Caco-2 (cell line): ENCODE measurements at regions not wholly inside any gene's neighbourhood (a gene's known extent, or its start where the extent isn't known, plus 50 kb on each side); places are given as distances from the start of the nearest gene placed in this dataset.
"Not testable (repeated sequence)": the region's sequence is repeated elsewhere in the genome, so short reads cannot be mapped to it uniquely, and the experiment has no call there.

Experiments
- BruUV-seq: library from RNA; stranded (reverse); fragments of 400-500 nt; replicated peaks from 2 replicates; lab custom pipeline; 2021; lab: Mats Ljungman, UMichigan
- CTCF ChIA-PET: fragments of 300-600 bp; sonication (Branson Sonifier 250); formaldehyde crosslinking; loops from one replicate; lab custom pipeline; 2022; ENCODE audit warnings: antibody characterized with exemption; lab: Charles Lee
- POLR2A ChIA-PET: fragments of 300-600 bp; sonication (Branson Sonifier 250); formaldehyde crosslinking; loops from one replicate; lab custom pipeline; 2022; ENCODE audit warnings: antibody characterized with exemption; lab: Charles Lee
- DNase-seq, 2 experiments: peaks; one replicate each; pipeline versions ENCODE4 v3.0.0 to v3.0.0-alpha.2; 2020 to 2022
- H3K27me3 ChIP-seq: replicated peaks from 2 replicates; pipeline ENCODE4 v1.6.0; 2011; ENCODE audit warnings: low read length; ENCODE audit not compliant: control insufficient read depth, insufficient read depth
- H3K36me3 ChIP-seq: 2 replicates; pipeline ENCODE4 v1.5.1; 2011; ENCODE audit warnings: low read length; ENCODE audit not compliant: control insufficient read depth, insufficient read depth
- H3K4me1 ChIP-seq: fragments of 250-450 bp; sonication (Bioruptor Pico); 2 replicates; pipeline ENCODE4 v1.5.1; 2020; ENCODE audit warnings: mild to moderate bottlenecking
- H3K4me3 ChIP-seq: 2 replicates; pipeline ENCODE4 v1.5.1; 2011; ENCODE audit warnings: low read depth, mild to moderate bottlenecking, control low read depth, low read length
- H3K9me3 ChIP-seq: fragments of 250-450 bp; sonication (Bioruptor Pico); 2 replicates; pipeline ENCODE4 v1.5.1; 2020; ENCODE audit warnings: mild to moderate bottlenecking, moderate library complexity
- H3K27ac Mint-ChIP-seq: one replicate; pipeline ENCODE4 v1.8.0; 2022; ENCODE audit warnings: mixed read lengths; ENCODE audit not compliant: unreplicated experiment
- H3K27me3 Mint-ChIP-seq: one replicate; pipeline ENCODE4 v1.8.0; 2022; ENCODE audit warnings: mixed read lengths; ENCODE audit not compliant: insufficient read depth, unreplicated experiment
- H3K36me3 Mint-ChIP-seq: one replicate; pipeline ENCODE4 v1.8.0; 2022; ENCODE audit warnings: mild to moderate bottlenecking, mixed read lengths; ENCODE audit not compliant: insufficient read depth, unreplicated experiment
- H3K4me1 Mint-ChIP-seq: one replicate; pipeline ENCODE4 v1.8.0; 2022; ENCODE audit warnings: low read depth, mixed read lengths; ENCODE audit not compliant: unreplicated experiment
- H3K4me3 Mint-ChIP-seq: one replicate; pipeline ENCODE4 v1.8.0; 2022; ENCODE audit warnings: mild to moderate bottlenecking, moderate library complexity, mixed read lengths; ENCODE audit not compliant: unreplicated experiment
- H3K9me3 Mint-ChIP-seq: one replicate; pipeline ENCODE4 v1.8.0; 2022; ENCODE audit warnings: mixed read lengths; ENCODE audit not compliant: unreplicated experiment
- intact Hi-C: fragments of 100-400 bp; cut with micrococcal nuclease; formaldehyde crosslinking; loops from one replicate; pipeline ENCODE4 v1.10.0; 2022; ENCODE audit not compliant: unreplicated experiment
- TF ChIP-seq, protein P1 (sequence below), 2 experiments: fragments of 200-600 bp in 1 of 2; IDR thresholded peaks; 1 replicate in 1 of 2; 2 replicates in 1 of 2; pipeline versions ENCODE4 v1.5.1 to v1.8.0; 2011 to 2022; ENCODE audit warnings: antibody characterized with exemption in 1 of 2, control low read depth in 1 of 2, inconsistent platforms in 1 of 2, low read depth in 1 of 2, low read length in 1 of 2, mild to moderate bottlenecking in 1 of 2, moderate library complexity in 1 of 2; ENCODE audit not compliant: insufficient read depth in 1 of 2, severe bottlenecking in 1 of 2, unreplicated experiment in 1 of 2

DNA sequence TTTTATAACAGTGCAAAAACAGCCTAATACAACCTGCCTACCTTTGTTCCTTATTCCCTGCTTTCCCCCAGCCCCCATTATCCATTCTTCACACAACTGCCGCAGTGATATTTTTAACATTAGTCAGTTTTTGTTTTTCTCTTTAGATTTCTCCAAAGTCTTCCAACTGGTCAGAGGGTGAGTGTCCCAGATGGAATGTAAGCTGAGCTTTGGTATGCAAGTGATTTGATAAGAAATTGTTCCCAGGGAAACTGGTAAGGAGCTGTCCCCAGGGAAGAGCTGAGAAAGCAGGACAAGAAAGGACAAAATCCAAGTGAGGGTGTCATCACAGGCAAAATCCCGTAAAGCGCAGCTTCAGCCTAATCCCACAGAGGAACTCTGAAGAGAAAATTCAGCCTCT is 475.5 kb upstream of the ADGRL3 start:
- Histone ChIP-seq H3K27me3 (no peaks in the 10 kb centered on the region), H3K9me3 (peaks cover 7% of the 10 kb centered on the region), H3K36me3 (no peaks in the 10 kb centered on the region), H3K4me1 (peaks cover 59% of the 10 kb centered on the region), H3K4me3 (no peak overlapping the region)
- intact Hi-C loops: loop anchor here (2.0 to 5.0 kb wide), 3 partner anchors 112 to 833 kb away; no protein-coding TSS in a partner anchor
- CTCF ChIA-PET: no interaction called here
- no peaks in the 10 kb centered on the region for H3K27me3 Mint-ChIP-seq
- POLR2A ChIA-PET: no interaction called here
- H3K36me3 Mint-ChIP-seq: peaks cover 5% of the 10 kb centered on the region
- no TSS peak for BruUV-seq
- peaks cover 19% of the 10 kb centered on the region for H3K9me3 Mint-ChIP-seq
- TF ChIP-seq, protein P1, sequence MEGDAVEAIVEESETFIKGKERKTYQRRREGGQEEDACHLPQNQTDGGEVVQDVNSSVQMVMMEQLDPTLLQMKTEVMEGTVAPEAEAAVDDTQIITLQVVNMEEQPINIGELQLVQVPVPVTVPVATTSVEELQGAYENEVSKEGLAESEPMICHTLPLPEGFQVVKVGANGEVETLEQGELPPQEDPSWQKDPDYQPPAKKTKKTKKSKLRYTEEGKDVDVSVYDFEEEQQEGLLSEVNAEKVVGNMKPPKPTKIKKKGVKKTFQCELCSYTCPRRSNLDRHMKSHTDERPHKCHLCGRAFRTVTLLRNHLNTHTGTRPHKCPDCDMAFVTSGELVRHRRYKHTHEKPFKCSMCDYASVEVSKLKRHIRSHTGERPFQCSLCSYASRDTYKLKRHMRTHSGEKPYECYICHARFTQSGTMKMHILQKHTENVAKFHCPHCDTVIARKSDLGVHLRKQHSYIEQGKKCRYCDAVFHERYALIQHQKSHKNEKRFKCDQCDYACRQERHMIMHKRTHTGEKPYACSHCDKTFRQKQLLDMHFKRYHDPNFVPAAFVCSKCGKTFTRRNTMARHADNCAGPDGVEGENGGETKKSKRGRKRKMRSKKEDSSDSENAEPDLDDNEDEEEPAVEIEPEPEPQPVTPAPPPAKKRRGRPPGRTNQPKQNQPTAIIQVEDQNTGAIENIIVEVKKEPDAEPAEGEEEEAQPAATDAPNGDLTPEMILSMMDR (IDR thresholded peaks at IDR 0.05; ENCODE audit: insufficient read depth in 1 of 2, low read depth in 1 of 2, low read length in 1 of 2, severe bottlenecking in 1 of 2, unreplicated experiment in 1 of 2): no peak
- DNase-seq: peak; percentile 54 to 68
- peak overlapping the region; percentile 60 for H3K4me3 Mint-ChIP-seq
- H3K27ac Mint-ChIP-seq: peak overlapping the region; percentile 93
- H3K4me1 Mint-ChIP-seq: peaks cover 25% of the 10 kb centered on the region

DNA sequence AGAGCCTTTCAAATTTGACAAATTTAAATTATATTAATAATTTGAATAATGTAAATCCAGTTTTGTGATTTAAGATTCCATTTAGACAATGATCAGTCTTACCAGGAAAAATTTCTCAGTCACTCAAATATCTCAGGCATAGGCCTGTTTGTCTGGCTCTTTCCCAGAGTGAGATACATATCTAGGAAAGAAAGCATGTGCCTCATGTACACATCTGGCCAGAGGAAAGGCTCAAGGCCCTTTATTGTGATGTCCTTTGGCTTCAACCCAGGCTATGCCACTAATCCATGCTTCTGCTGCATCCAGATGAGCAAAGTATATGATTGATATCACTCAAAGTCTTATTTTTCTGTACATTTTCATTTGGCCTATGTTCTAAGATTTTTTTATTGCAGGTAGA is 473.3 kb upstream of the ADGRL3 start:
- peaks cover 7% of the 10 kb centered on the region for H3K9me3 ChIP-seq
- H3K27me3 Mint-ChIP-seq: no peaks in the 10 kb centered on the region
- H3K4me3 Mint-ChIP-seq: no peak overlapping the region
- peaks cover 14% of the 10 kb centered on the region for H3K9me3 Mint-ChIP-seq
- peaks cover 55% of the 10 kb centered on the region for H3K4me1 ChIP-seq
- no peaks in the 10 kb centered on the region for H3K27me3 ChIP-seq
- H3K27ac Mint-ChIP-seq: no peak overlapping the region
- BruUV-seq: no TSS peak
- CTCF ChIA-PET: no interaction called here
- no peak overlapping the region for H3K4me3 ChIP-seq
- intact Hi-C loops: loop anchor here (5.0 kb wide), 1 partner anchor 121 kb away; no protein-coding TSS in a partner anchor
- no peak for DNase-seq
- H3K36me3 ChIP-seq: no peaks in the 10 kb centered on the region
- POLR2A ChIA-PET: no interaction called here
- peaks cover 2% of the 10 kb centered on the region for H3K36me3 Mint-ChIP-seq
- TF ChIP-seq, protein P1 (IDR thresholded peaks at IDR 0.05; ENCODE audit: insufficient read depth in 1 of 2, low read depth in 1 of 2, low read length in 1 of 2, severe bottlenecking in 1 of 2, unreplicated experiment in 1 of 2): no peak
- peaks cover 21% of the 10 kb centered on the region for H3K4me1 Mint-ChIP-seq

DNA sequence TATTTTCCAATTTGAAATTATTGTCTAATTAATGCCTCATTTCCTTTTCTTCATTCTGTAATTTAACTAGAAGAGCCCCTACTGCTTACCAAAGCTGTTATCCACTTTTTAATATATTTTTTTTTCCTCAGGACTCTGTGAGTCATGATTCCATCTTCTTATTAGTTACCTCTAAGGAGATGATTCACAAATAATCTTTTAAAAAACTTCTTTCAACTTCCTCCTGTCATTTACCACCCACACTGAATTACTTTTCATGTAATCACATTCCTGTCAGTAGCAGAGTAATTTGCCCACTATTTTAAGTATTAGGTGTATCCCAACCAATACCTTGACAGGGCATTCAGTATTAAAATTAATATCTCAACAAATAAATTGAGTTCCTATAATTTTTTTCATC is 470.9 kb upstream of the ADGRL3 start:
- intact Hi-C loops: loop anchor here (5.0 kb wide), 1 partner anchor 118 kb away; no protein-coding TSS in a partner anchor
- no peak for DNase-seq
- BruUV-seq: no TSS peak
- POLR2A ChIA-PET: no interaction called here
- no peak overlapping the region for H3K4me3 ChIP-seq
- peaks cover 33% of the 10 kb centered on the region for H3K4me1 ChIP-seq
- H3K27me3 Mint-ChIP-seq: no peaks in the 10 kb centered on the region
- H3K4me1 Mint-ChIP-seq: peaks cover 16% of the 10 kb centered on the region
- CTCF ChIA-PET: no interaction called here
- no peaks in the 10 kb centered on the region for H3K36me3 Mint-ChIP-seq
- H3K9me3 Mint-ChIP-seq: peaks cover 12% of the 10 kb centered on the region
- peaks cover 7% of the 10 kb centered on the region for H3K9me3 ChIP-seq
- no peak overlapping the region for H3K4me3 Mint-ChIP-seq
- no peak overlapping the region for H3K27ac Mint-ChIP-seq
- no peaks in the 10 kb centered on the region for H3K27me3 ChIP-seq
- H3K36me3 ChIP-seq: no peaks in the 10 kb centered on the region
- TF ChIP-seq, protein P1 (IDR thresholded peaks at IDR 0.05; ENCODE audit: insufficient read depth in 1 of 2, low read depth in 1 of 2, low read length in 1 of 2, severe bottlenecking in 1 of 2, unreplicated experiment in 1 of 2): no peak

DNA sequence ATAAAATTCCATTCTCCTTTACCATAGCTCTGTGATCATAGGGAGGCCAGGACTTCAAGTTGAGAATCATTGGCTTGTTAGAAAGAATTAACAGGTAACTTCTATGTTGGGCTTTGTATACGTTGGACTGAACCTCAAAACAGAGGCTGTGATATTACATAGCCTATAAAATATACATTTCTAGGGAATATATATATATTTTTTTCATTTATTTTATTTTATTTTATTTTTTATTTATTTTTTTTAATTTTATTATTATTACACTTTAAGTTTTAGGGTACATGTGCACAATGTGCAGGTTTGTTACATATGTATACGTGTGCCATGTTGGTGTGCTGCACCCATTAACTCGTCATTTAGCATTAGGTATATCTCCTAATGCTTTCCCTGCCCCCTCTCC is 470.4 kb upstream of the ADGRL3 start:
- Mint-ChIP-seq H3K9me3 (peaks cover 18% of the 10 kb centered on the region), H3K4me1 (peaks cover 10% of the 10 kb centered on the region)
- POLR2A ChIA-PET, H3K27me3 Mint-ChIP-seq, BruUV-seq, H3K27me3 ChIP-seq, H3K9me3 ChIP-seq, H3K27ac Mint-ChIP-seq, H3K4me3 ChIP-seq, H3K4me3 Mint-ChIP-seq, H3K36me3 ChIP-seq, DNase-seq, H3K36me3 Mint-ChIP-seq, CTCF ChIA-PET: not testable (repeated sequence)
- intact Hi-C loops: loop anchor here (5.0 kb wide), 1 partner anchor 118 kb away; no protein-coding TSS in a partner anchor
- peaks cover 30% of the 10 kb centered on the region for H3K4me1 ChIP-seq
